SK-N-SH (cell line): ENCODE measurements at regions not wholly inside any gene's neighbourhood (a gene's known extent, or its start where the extent isn't known, plus 50 kb on each side); places are given as distances from the start of the nearest gene placed in this dataset.
"Not testable (repeated sequence)": the region's sequence is repeated elsewhere in the genome, so short reads cannot be mapped to it uniquely, and the experiment has no call there.

Source experiments
- CTCF ChIA-PET: fragments of 300-600, 350-600 bp; formaldehyde crosslinking; extraction: SDS; loops from one replicate; lab custom pipeline; 2021; lab: Yijun Ruan, JAX
- POLR2A ChIA-PET: fragments of 350-600 bp; sonication (Branson Sonifier 250); formaldehyde crosslinking; extraction: SDS; loops from one replicate; lab custom pipeline; 2020; ENCODE audit warnings: antibody characterized with exemption, inconsistent platforms; lab: Yijun Ruan, JAX
- DNase-seq: peaks from one replicate; pipeline ENCODE4 v3.0.0; 2012
- H2AFZ ChIP-seq: fragments of 200-600 bp; sonication (generic); 2 replicates; pipeline ENCODE4 v1.8.1; 2016; ENCODE audit warnings: antibody characterized with exemption, mild to moderate bottlenecking, low read depth
- H3F3A ChIP-seq: fragments of 200-600 bp; sonication (generic); replicated peaks from 2 replicates; pipeline ENCODE3; 2016; ENCODE audit warnings: antibody characterized with exemption, mild to moderate bottlenecking; ENCODE audit not compliant: insufficient read depth
- H3K27ac ChIP-seq, 2 experiments: fragments of 200-500 bp in 1 of 2; fragments of 200-600 bp in 1 of 2; sonication (Bioruptor generic) in 1 of 2; sonication (generic), shearing (Covaris generic) in 1 of 2; 2 replicates each; pipeline versions ENCODE4 v1.5.1 to v1.6.1; 2014 to 2016; ENCODE audit warnings: low read depth in 2 of 2, inconsistent platforms in 1 of 2, low read length in 1 of 2, mild to moderate bottlenecking in 1 of 2, mixed read lengths in 1 of 2
- H3K27me3 ChIP-seq: fragments of 200-600 bp; sonication (generic), shearing (Covaris generic); 2 replicates; pipeline ENCODE4 v1.6.1; 2016; ENCODE audit warnings: mixed run types; ENCODE audit not compliant: insufficient read depth
- H3K36me3 ChIP-seq, 2 experiments: fragments of 200-500 bp in 1 of 2; fragments of 200-600 bp in 1 of 2; sonication (Bioruptor generic) in 1 of 2; sonication (generic) in 1 of 2; replicated peaks in 1 of 2; 2 replicates each; pipeline versions ENCODE3 to v1.5.1; 2014 to 2016; ENCODE audit warnings: low read length in 1 of 2, mild to moderate bottlenecking in 1 of 2; ENCODE audit not compliant: insufficient read depth in 2 of 2, control insufficient read depth in 1 of 2
- H3K4me1 ChIP-seq, 2 experiments: fragments of 200-500 bp in 1 of 2; fragments of 200-600 bp in 1 of 2; sonication (Bioruptor generic) in 1 of 2; sonication (generic), shearing (Covaris generic) in 1 of 2; 2 replicates each; pipeline versions ENCODE4 v1.5.1 to v1.6.1; 2014 to 2016; ENCODE audit warnings: low read depth in 1 of 2, low read length in 1 of 2, mixed run types in 1 of 2; ENCODE audit not compliant: insufficient read depth in 2 of 2, control insufficient read depth in 1 of 2
- H3K4me2 ChIP-seq: fragments of 200-600 bp; sonication (generic), shearing (Covaris generic); 2 replicates; pipeline ENCODE4 v1.6.1; 2017; ENCODE audit warnings: mixed run types
- H3K4me3 ChIP-seq, 2 experiments: fragments of 200-500 bp in 1 of 2; fragments of 200-600 bp in 1 of 2; sonication (Bioruptor generic) in 1 of 2; sonication (generic), shearing (Covaris generic) in 1 of 2; 2 replicates each; pipeline versions ENCODE4 v1.5.1 to v1.8.1; 2014 to 2016; ENCODE audit warnings: low read depth in 2 of 2, inconsistent platforms in 1 of 2, low read length in 1 of 2, mild to moderate bottlenecking in 1 of 2, mixed read lengths in 1 of 2, moderate library complexity in 1 of 2
- H3K79me2 ChIP-seq: fragments of 200-600 bp; sonication (generic); 2 replicates; pipeline ENCODE4 v1.8.1; 2017; ENCODE audit warnings: mild to moderate bottlenecking; ENCODE audit not compliant: insufficient read depth
- H3K9ac ChIP-seq: fragments of 200-600 bp; sonication (generic); 2 replicates; pipeline ENCODE4 v1.6.1; 2017; ENCODE audit warnings: mixed run types
- H3K9me2 ChIP-seq: fragments of 200-600 bp; sonication (generic); 2 replicates; pipeline ENCODE4 v1.6.1; 2017; ENCODE audit warnings: mixed run types
- H3K9me3 ChIP-seq: fragments of 200-600 bp; sonication (generic); 2 replicates; pipeline ENCODE4 v1.6.1; 2017; ENCODE audit warnings: mixed run types, mild to moderate bottlenecking, moderate library complexity
- H4K20me1 ChIP-seq: fragments of 200-600 bp; sonication (generic); 2 replicates; pipeline ENCODE4 v1.6.1; 2017; ENCODE audit warnings: mild to moderate bottlenecking, mixed run types; ENCODE audit not compliant: insufficient read depth
- ELF1 ChIP-seq: IDR thresholded peaks from 2 replicates; pipeline ENCODE4 v1.4.0; 2012
- EP300 ChIP-seq, 2 experiments: IDR thresholded peaks; 2 replicates each; pipeline versions ENCODE4 v1.4.0 to v1.6.1; 2012; ENCODE audit warnings: borderline replicate concordance in 1 of 2, low read depth in 1 of 2, low read length in 1 of 2
- GATA2 ChIP-seq: sonication (generic); formaldehyde crosslinking; IDR thresholded peaks from 2 replicates; pipeline ENCODE4 v1.5.0; 2020; ENCODE audit warnings: mild to moderate bottlenecking, missing genetic modification reagents
- MEF2A ChIP-seq: IDR thresholded peaks from 2 replicates; pipeline ENCODE4 v1.4.0; 2012; ENCODE audit warnings: low read depth, borderline replicate concordance
- MXI1 ChIP-seq: IDR thresholded peaks from 2 replicates; pipeline ENCODE4 v1.6.1; 2012; ENCODE audit warnings: mild to moderate bottlenecking, low read depth, low read length, improper control_type of control experiment
- NFIC ChIP-seq: IDR thresholded peaks from 2 replicates; pipeline ENCODE4 v1.4.0; 2012; ENCODE audit warnings: borderline replicate concordance
- PBX3 ChIP-seq: IDR thresholded peaks from 2 replicates; pipeline ENCODE4; 2012
- POLR2AphosphoS5 ChIP-seq: IDR thresholded peaks from 2 replicates; pipeline ENCODE4 v1.6.1; 2012; ENCODE audit warnings: low read depth, low read length
- RCOR1 ChIP-seq: fragments of 150-350 bp; IDR thresholded peaks from 2 replicates; pipeline ENCODE4 v1.6.1; 2017; ENCODE audit warnings: antibody characterized with exemption, low read length
- TAF1 ChIP-seq: IDR thresholded peaks from 2 replicates; pipeline ENCODE4 v1.6.1; 2012; ENCODE audit warnings: low read depth, mild to moderate bottlenecking, low read length, moderate library complexity, borderline replicate concordance
- TCF12 ChIP-seq: IDR thresholded peaks from 2 replicates; pipeline ENCODE4 v1.4.0; 2012
- ZBTB33 ChIP-seq: IDR thresholded peaks from 2 replicates; pipeline ENCODE4 v1.4.0; 2012; ENCODE audit warnings: low read depth, borderline replicate concordance
- WGBS: methylation state at CpG from one replicate; pipeline ENCODE4 v1.1.6; 2017; ENCODE audit warnings: low lambda C conversion rate; 5-methylcytosine and 5-hydroxymethylcytosine counted together

GRCh38 chr3:81823086-81823485 is 61.6 kb upstream of the GBE1 start:
- POLR2A ChIA-PET: no interaction called here
- CTCF ChIA-PET: interaction anchor here (1.0 kb wide), 1 partner anchor 10 kb away, joined by 5 read pairs; no protein-coding TSS in a partner anchor

GRCh38 chr3:81816473-81817250 is 55.2 kb upstream of the GBE1 start:
- no peaks in the 10 kb centered on the region for H3F3A ChIP-seq
- no peak overlapping the region for H2AFZ ChIP-seq
- no peak for DNase-seq
- ChIA-PET POLR2A (no interaction called here), CTCF (no interaction called here)
- TF ChIP-seq MEF2A (no peak), TCF12 (no peak), RCOR1 (no peak), MXI1 (no peak), ELF1 (no peak), NFIC (no peak), EP300 (IDR thresholded peaks at IDR 0.05; ENCODE audit: borderline replicate concordance in 1 of 2, low read depth in 1 of 2, low read length in 1 of 2) (no peak), GATA2 (CRISPR knock-in tag) (no peak), TAF1 (no peak)
- no peaks in the 10 kb centered on the region for H4K20me1 ChIP-seq
- H3K27me3 ChIP-seq: no peaks in the 10 kb centered on the region
- H3K36me3 ChIP-seq: no peaks in the 10 kb centered on the region
- H3K9me3 ChIP-seq: no peaks in the 10 kb centered on the region
- H3K4me2 ChIP-seq: no peak overlapping the region
- H3K27ac ChIP-seq: no peak overlapping the region
- H3K9ac ChIP-seq: no peak overlapping the region
- H3K4me1 ChIP-seq: no peaks in the 10 kb centered on the region; a peak in 1 of 4 replicates
- H3K79me2 ChIP-seq: no peaks in the 10 kb centered on the region
- no peak overlapping the region for H3K4me3 ChIP-seq
- 43% methylated on average over 8 of the region's 8 CpGs for WGBS
- no peaks in the 10 kb centered on the region for H3K9me2 ChIP-seq

More at GRCh38 chr3:81823086-81823485, 61.6 kb upstream of the GBE1 start:
- Histone ChIP-seq H2AFZ (no peak overlapping the region), H3K4me1 (no peaks in the 10 kb centered on the region), H3K9me3 (no peaks in the 10 kb centered on the region), H3K4me2 (no peak overlapping the region), H3K79me2 (no peaks in the 10 kb centered on the region), H4K20me1 (no peaks in the 10 kb centered on the region), H3K9me2 (no peaks in the 10 kb centered on the region), H3K36me3 (no peaks in the 10 kb centered on the region), H3F3A (no peaks in the 10 kb centered on the region), H3K9ac (no peak overlapping the region), H3K4me3 (no peak overlapping the region), H3K27me3 (no peaks in the 10 kb centered on the region), H3K27ac (no peak overlapping the region)
- no peak for DNase-seq
- no peak for TF ChIP-seq TCF12
- TF ChIP-seq PBX3: no peak
- no peak for TF ChIP-seq MEF2A
- TF ChIP-seq NFIC: no peak
- no peak for TF ChIP-seq POLR2AphosphoS5
- no peak for TF ChIP-seq ZBTB33
- 83% methylated on average over 3 of the region's 3 CpGs for WGBS

- POLR2A ChIA-PET, H3K4me1 ChIP-seq, H3K9me3 ChIP-seq, H3F3A ChIP-seq, H3K36me3 ChIP-seq, H3K79me2 ChIP-seq, DNase-seq, H3K4me3 ChIP-seq, H4K20me1 ChIP-seq, H3K27ac ChIP-seq, H3K4me2 ChIP-seq, H2AFZ ChIP-seq, H3K9me2 ChIP-seq, H3K27me3 ChIP-seq, CTCF ChIA-PET, H3K9ac ChIP-seq: not testable (repeated sequence)
- 80% methylated on average over 2 of the region's 25 CpGs for WGBS
Observed at GRCh38 chr3:81812098-81812497, 50.7 kb upstream of the GBE1 start.
